HCT116 (cell line): ENCODE measurements at regions not wholly inside any gene's neighbourhood (a gene's known extent, or its start where the extent isn't known, plus 50 kb on each side); places are given as distances from the start of the nearest gene placed in this dataset.

Experiments used
- ATAC-seq: fragments of 200-7000 bp; cut with Tn5 transposase; 2 replicates; pipeline ENCODE4 v1.9.1; 2020; ENCODE audit warnings: mild to moderate bottlenecking, moderate library complexity
- BruUV-seq: library from RNA; stranded (reverse); fragments of 400-500 nt; replicated peaks from 2 replicates; lab custom pipeline; 2021; lab: Mats Ljungman, UMichigan
- CTCF ChIA-PET: fragments of 300-600 bp; sonication (Branson Sonifier 250); formaldehyde crosslinking; loops from one replicate; lab custom pipeline; 2021; ENCODE audit warnings: antibody characterized with exemption; lab: Charles Lee
- POLR2A ChIA-PET: fragments of 300-600, 350-600 bp; sonication (Branson Sonifier 250); formaldehyde crosslinking; loops from one replicate; lab custom pipeline; 2021; ENCODE audit warnings: antibody characterized with exemption; lab: Charles Lee
- RAD21 ChIA-PET, 2 experiments: fragments of 300-600 bp; sonication (Branson Sonifier 250); formaldehyde crosslinking; loops; one replicate each; lab custom pipeline; 2023; ENCODE audit warnings: low total read pairs in 2 of 2; ENCODE audit not compliant: uncharacterized antibody in 2 of 2, unreplicated experiment in 2 of 2, low non-redundant PET in 1 of 2; lab: Charles Lee
- DNase-seq: peaks from one replicate; pipeline ENCODE4 v3.0.0-alpha.2; 2010; ENCODE audit warnings: low read depth, low spot score
- H2AFZ ChIP-seq: fragments of 200-600 bp; shearing (Covaris generic), sonication (generic); 2 replicates; pipeline ENCODE4 v1.6.1; 2017; ENCODE audit warnings: low read depth, mixed run types, mixed read lengths, antibody characterized with exemption, low read length; ENCODE audit not compliant: poor library complexity, severe bottlenecking
- H3K27ac ChIP-seq: 2 replicates; pipeline ENCODE4 v1.5.1; 2012; ENCODE audit warnings: low read depth, low read length
- H3K27me3 ChIP-seq: fragments of 200-600 bp; sonication (generic); 2 replicates; pipeline ENCODE4 v1.6.1; 2016; ENCODE audit warnings: mixed run types, low read length, mixed read lengths; ENCODE audit not compliant: insufficient read depth
- H3K36me3 ChIP-seq, 2 experiments: fragments of 200-500 bp in 1 of 2; fragments of 200-600 bp in 1 of 2; sonication (Bioruptor generic) in 1 of 2; sonication (generic) in 1 of 2; 2 replicates each; pipeline versions ENCODE4 v1.5.1 to v1.6.1; 2014 to 2016; ENCODE audit warnings: low read length in 2 of 2, inconsistent platforms in 1 of 2, mixed read lengths in 1 of 2, mixed run types in 1 of 2; ENCODE audit not compliant: insufficient read depth in 2 of 2, control insufficient read depth in 1 of 2
- H3K4me1 ChIP-seq, 2 experiments: fragments of 200-600 bp in 1 of 2; sonication (generic) in 1 of 2; 2 replicates each; pipeline versions ENCODE4 v1.5.1 to v1.6.1; 2012 to 2017; ENCODE audit warnings: low read length in 2 of 2, inconsistent platforms in 1 of 2, mild to moderate bottlenecking in 1 of 2, mixed read lengths in 1 of 2, mixed run types in 1 of 2, moderate library complexity in 1 of 2; ENCODE audit not compliant: insufficient read depth in 2 of 2, control insufficient read depth in 1 of 2
- H3K4me2 ChIP-seq: fragments of 200-600 bp; sonication (generic); 2 replicates; pipeline ENCODE4 v1.6.1; 2017; ENCODE audit warnings: mixed run types, low read length, mixed read lengths
- H3K4me3 ChIP-seq, 2 experiments: fragments of 200-600 bp in 1 of 2; sonication (generic) in 1 of 2; replicated peaks in 1 of 2; 2 replicates each; pipeline ENCODE4 v1.5.1; 2011 to 2016; ENCODE audit warnings: low read length in 2 of 2, control low read depth in 1 of 2, low read depth in 1 of 2, mild to moderate bottlenecking in 1 of 2, mixed read lengths in 1 of 2, mixed run types in 1 of 2
- H3K79me2 ChIP-seq: fragments of 200-600 bp; sonication (generic); 2 replicates; pipeline ENCODE4 v1.6.1; 2017; ENCODE audit warnings: mild to moderate bottlenecking, mixed run types, low read length, moderate library complexity, mixed read lengths; ENCODE audit not compliant: insufficient read depth
- H3K9ac ChIP-seq: fragments of 200-600 bp; sonication (generic); 2 replicates; pipeline ENCODE4 v1.6.1; 2016; ENCODE audit warnings: low read length, mixed read lengths
- H3K9me2 ChIP-seq: fragments of 200-600 bp; sonication (generic), shearing (Covaris generic); 2 replicates; pipeline ENCODE4 v1.6.1; 2017; ENCODE audit warnings: mixed run types, mild to moderate bottlenecking, moderate library complexity; ENCODE audit not compliant: insufficient read depth
- H3K9me3 ChIP-seq, 2 experiments: fragments of 200-500 bp in 1 of 2; fragments of 200-600 bp in 1 of 2; sonication (Bioruptor generic) in 1 of 2; sonication (generic) in 1 of 2; 2 replicates each; pipeline ENCODE4 v1.6.1; 2014 to 2017; ENCODE audit warnings: low read length in 2 of 2, mixed read lengths in 2 of 2, inconsistent platforms in 1 of 2, low read depth in 1 of 2, mild to moderate bottlenecking in 1 of 2, mixed run types in 1 of 2, moderate library complexity in 1 of 2; ENCODE audit not compliant: control insufficient read depth in 1 of 2, insufficient read depth in 1 of 2
- H4K20me1 ChIP-seq: fragments of 200-600 bp; sonication (generic), shearing (Covaris generic); 2 replicates; pipeline ENCODE4 v1.6.1; 2017; ENCODE audit warnings: mixed run types, mild to moderate bottlenecking, moderate library complexity; ENCODE audit not compliant: insufficient read depth
- CBX3 ChIP-seq: IDR thresholded peaks from 2 replicates; pipeline ENCODE4 v1.6.1; 2012; ENCODE audit warnings: low read depth
- CTCF ChIP-seq, 3 experiments: fragments of 200-600 bp in 1 of 3; sonication (generic) in 1 of 3; IDR thresholded peaks in 2 of 3; conservative IDR thresholded peaks in 1 of 3; 2 replicates each; pipeline ENCODE4 v1.5.1; 2012 to 2017; ENCODE audit warnings: low read depth in 2 of 3, low read length in 2 of 3, antibody characterized with exemption in 1 of 3, borderline replicate concordance in 1 of 3, control low read depth in 1 of 3, mild to moderate bottlenecking in 1 of 3, mixed read lengths in 1 of 3, mixed run types in 1 of 3, moderate library complexity in 1 of 3; ENCODE audit not compliant: insufficient read depth in 1 of 3
- FOSL1 ChIP-seq: IDR thresholded peaks from 2 replicates; pipeline ENCODE4 v1.6.1; 2012; ENCODE audit warnings: low read depth
- POLR2AphosphoS5 ChIP-seq: IDR thresholded peaks from 2 replicates; pipeline ENCODE4 v1.6.1; 2011; ENCODE audit warnings: mild to moderate bottlenecking, low read depth, low read length, moderate library complexity
- ZFX ChIP-seq: fragments of 450-650 bp; IDR thresholded peaks from 2 replicates; pipeline ENCODE4 v1.6.1; 2017
- ZNF274 ChIP-seq: fragments of 200-500 bp; sonication (Bioruptor generic); IDR thresholded peaks from 2 replicates; pipeline ENCODE4 v1.6.1; 2014; ENCODE audit warnings: mild to moderate bottlenecking, low read depth, low read length, inconsistent platforms
- intact Hi-C: fragments of 100-400 bp; cut with micrococcal nuclease; formaldehyde crosslinking; loops from 2 replicates; pipeline ENCODE4 v1.10.0; 2022

GRCh38 chrX:9196961-9197640, 163.2 kb upstream of the FAM9B start:
- Histone ChIP-seq H3K4me1 (no peaks in the 10 kb centered on the region), H2AFZ (no peak overlapping the region), H3K36me3 (no peaks in the 10 kb centered on the region), H3K9me2 (no peaks in the 10 kb centered on the region), H3K79me2 (no peaks in the 10 kb centered on the region), H3K9me3 (no peaks in the 10 kb centered on the region), H3K9ac (no peak overlapping the region), H3K27ac (no peak overlapping the region), H3K4me3 (no peak overlapping the region), H4K20me1 (no peaks in the 10 kb centered on the region), H3K27me3 (no peaks in the 10 kb centered on the region), H3K4me2 (no peak overlapping the region)
- CTCF ChIA-PET, result no interaction called here
- RAD21 ChIA-PET, result no interaction called here
- TF ChIP-seq ZFX (no peak), CBX3 (no peak)
- DNase-seq (no peak), ATAC-seq (no peak)
- POLR2A ChIA-PET, result no interaction called here
- intact Hi-C loops, result no loop called here
- no TSS peak for BruUV-seq

GRCh38 chrX:9204560-9204959, 170.6 kb upstream of the FAM9B start:
- POLR2A ChIA-PET, result no interaction called here
- H3K4me2 ChIP-seq, result no peak overlapping the region
- no peak for DNase-seq

More at GRCh38 chrX:9204560-9204959, 170.6 kb upstream of the FAM9B start:
- no peaks in the 10 kb centered on the region for H3K4me1 ChIP-seq
- H4K20me1 ChIP-seq, result no peaks in the 10 kb centered on the region
- no peaks in the 10 kb centered on the region for H3K9me3 ChIP-seq
- no peak overlapping the region for H3K9ac ChIP-seq
- H2AFZ ChIP-seq, result no peak overlapping the region
- no TSS peak for BruUV-seq
- TF ChIP-seq FOSL1 (no peak), CTCF (IDR thresholded peaks at IDR 0.05 in 2 of 3, conservative IDR thresholded peaks at IDR 0.05 in 1 of 3; ENCODE audit: borderline replicate concordance in 1 of 3, insufficient read depth in 1 of 3, low read depth in 2 of 3, low read length in 2 of 3) (no peak), ZNF274 (no peak), POLR2AphosphoS5 (no peak), ZFX (no peak)
- H3K27me3 ChIP-seq, result no peaks in the 10 kb centered on the region
- H3K9me2 ChIP-seq, result no peaks in the 10 kb centered on the region
- no peak overlapping the region for H3K4me3 ChIP-seq
- no peaks in the 10 kb centered on the region for H3K79me2 ChIP-seq
- ATAC-seq, result no peak
- intact Hi-C loops, result no loop called here
- H3K36me3 ChIP-seq, result no peaks in the 10 kb centered on the region
- H3K27ac ChIP-seq, result no peak overlapping the region
- ChIA-PET CTCF (no interaction called here), RAD21 (no interaction called here)
